CD4-positive, alpha-beta memory T cell (primary cell): ENCODE measurements at regions not wholly inside any gene's neighbourhood (a gene's known extent, or its start where the extent isn't known, plus 50 kb on each side); places are given as distances from the start of the nearest gene placed in this dataset.

Experiments used
- CTCF ChIA-PET: fragments of 350-600 bp; sonication (Branson Sonifier 250); formaldehyde crosslinking; loops from one replicate; lab custom pipeline; 2021; ENCODE audit warnings: inconsistent platforms; ENCODE audit not compliant: partially characterized antibody; lab: Charles Lee
- POLR2A ChIA-PET: fragments of 350-600 bp; sonication (Branson Sonifier 250); formaldehyde crosslinking; loops from one replicate; lab custom pipeline; 2021; ENCODE audit not compliant: partially characterized antibody; lab: Charles Lee
- DNase-seq, 5 donors: peaks; one replicate each; pipeline versions ENCODE4 v3.0.0 to v3.0.0-alpha.2; 2020 to 2022; ENCODE audit warnings: mixed read lengths in 1 of 5
- H3K27ac ChIP-seq: one replicate; pipeline ENCODE4 v1.7.0; 2013; ENCODE audit warnings: low read depth, low read length
- H3K27me3 ChIP-seq: 2 replicates; pipeline ENCODE4 v1.7.0; 2013; ENCODE audit warnings: mild to moderate bottlenecking, low read length, moderate library complexity; ENCODE audit not compliant: insufficient read depth
- H3K36me3 ChIP-seq: 2 replicates; pipeline ENCODE4 v1.7.0; 2013; ENCODE audit warnings: mild to moderate bottlenecking, low read length, moderate library complexity; ENCODE audit not compliant: insufficient read depth
- H3K4me1 ChIP-seq: 2 replicates; pipeline ENCODE4 v1.7.0; 2013; ENCODE audit warnings: mild to moderate bottlenecking, low read length, moderate library complexity; ENCODE audit not compliant: insufficient read depth
- H3K4me3 ChIP-seq, 2 donors: one replicate each; pipeline ENCODE4 v1.7.0; 2013; ENCODE audit warnings: low read length in 2 of 2, mild to moderate bottlenecking in 1 of 2
- H3K9me3 ChIP-seq, 2 donors: one replicate each; pipeline ENCODE4 v1.7.0; 2013; ENCODE audit warnings: low read length in 2 of 2, control low read depth in 1 of 2; ENCODE audit not compliant: control insufficient read depth in 1 of 2
- H3K27ac Mint-ChIP-seq, 7 donors: one replicate each; pipeline ENCODE4 v1.8.0; 2020 to 2021; ENCODE audit warnings: mixed read lengths in 7 of 7, mild to moderate bottlenecking in 6 of 7, inconsistent platforms in 3 of 7, moderate library complexity in 3 of 7
- H3K27me3 Mint-ChIP-seq, 2 donors: one replicate each; pipeline ENCODE4 v1.8.0; 2020 to 2021; ENCODE audit warnings: mixed read lengths in 2 of 2
- H3K36me3 Mint-ChIP-seq, 2 donors: one replicate each; pipeline ENCODE4 v1.8.0; 2020 to 2021; ENCODE audit warnings: mixed read lengths in 2 of 2, inconsistent platforms in 1 of 2, mild to moderate bottlenecking in 1 of 2
- H3K4me1 Mint-ChIP-seq, 4 donors: one replicate each; pipeline ENCODE4 v1.8.0; 2020 to 2021; ENCODE audit warnings: mixed read lengths in 4 of 4, mild to moderate bottlenecking in 1 of 4
- H3K4me3 Mint-ChIP-seq, 8 donors: one replicate each; pipeline ENCODE4 v1.8.0; 2020 to 2021; ENCODE audit warnings: mixed read lengths in 8 of 8, mild to moderate bottlenecking in 7 of 8, moderate library complexity in 6 of 8, inconsistent platforms in 3 of 8
- H3K9me3 Mint-ChIP-seq, 8 donors: one replicate each; pipeline ENCODE4 v1.8.0; 2020 to 2021; ENCODE audit warnings: mixed read lengths in 8 of 8, mild to moderate bottlenecking in 5 of 8, inconsistent platforms in 3 of 8, moderate library complexity in 1 of 8
- intact Hi-C: fragments of 100-400 bp; cut with micrococcal nuclease; formaldehyde crosslinking; loops from one replicate; pipeline ENCODE4 v1.15.1; 2023

DNA sequence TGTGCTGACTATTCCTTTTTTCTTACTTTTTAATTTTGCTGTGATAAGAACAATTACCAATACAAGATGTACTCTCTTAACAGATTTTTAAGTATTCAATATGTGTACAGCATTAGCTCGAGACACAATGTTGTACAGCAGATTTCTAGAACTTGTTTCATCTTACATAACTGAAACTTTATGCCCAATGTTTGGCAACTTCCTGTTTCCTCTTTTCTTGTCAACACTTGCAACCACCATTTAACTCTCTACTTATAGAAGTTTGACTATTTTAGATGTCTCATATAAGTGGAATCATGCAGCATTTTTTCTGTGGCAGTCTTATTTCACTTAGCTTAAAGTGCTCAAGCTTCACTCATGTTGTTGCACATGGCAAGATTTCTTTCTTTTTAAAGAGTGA is 1426.8 kb downstream of the SLITRK5 start:
- ChIA-PET POLR2A (no interaction called here), CTCF (no interaction called here)
- H3K27ac ChIP-seq = no peak overlapping the region
- no peaks in the 10 kb centered on the region for H3K4me1 Mint-ChIP-seq
- no peaks in the 10 kb centered on the region for H3K36me3 ChIP-seq
- intact Hi-C loops = no loop called here
- H3K9me3 Mint-ChIP-seq = peaks cover 0 to 16% (median 7%) of the 10 kb centered on the region in 8 donors
- H3K4me1 ChIP-seq = no peaks in the 10 kb centered on the region
- no peak for DNase-seq
- H3K4me3 ChIP-seq = no peak overlapping the region
- no peaks in the 10 kb centered on the region for H3K9me3 ChIP-seq
- no peaks in the 10 kb centered on the region for H3K36me3 Mint-ChIP-seq
- no peak overlapping the region for H3K4me3 Mint-ChIP-seq
- no peaks in the 10 kb centered on the region for H3K27me3 Mint-ChIP-seq
- no peaks in the 10 kb centered on the region for H3K27me3 ChIP-seq
- no peak overlapping the region for H3K27ac Mint-ChIP-seq

DNA sequence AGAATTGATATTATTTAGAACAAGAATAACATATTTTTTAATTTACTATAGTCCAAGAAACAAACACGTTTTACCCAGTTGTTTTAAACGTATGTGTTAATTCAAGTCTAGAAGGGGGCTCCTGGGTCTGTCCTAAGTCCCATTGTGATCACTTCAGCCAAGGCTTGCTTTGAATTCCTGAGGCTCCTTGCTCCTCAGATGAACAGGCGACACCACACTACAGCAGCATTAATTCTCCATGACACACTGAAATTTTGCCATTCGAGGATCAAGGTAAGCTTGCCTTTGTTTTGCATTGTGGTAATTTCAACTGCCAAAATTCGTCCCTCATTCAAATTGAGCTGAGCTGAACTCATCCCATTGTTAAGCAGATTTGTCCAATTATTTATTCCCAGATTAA is 1442.6 kb downstream of the SLITRK5 start:
- intact Hi-C loops = no loop called here
- POLR2A ChIA-PET = no interaction called here
- no peak overlapping the region for H3K27ac Mint-ChIP-seq
- CTCF ChIA-PET = no interaction called here
- Histone ChIP-seq H3K9me3 (no peaks in the 10 kb centered on the region), H3K36me3 (no peaks in the 10 kb centered on the region), H3K4me3 (no peak overlapping the region), H3K27me3 (no peaks in the 10 kb centered on the region), H3K4me1 (no peaks in the 10 kb centered on the region), H3K27ac (no peak overlapping the region)
- no peak for DNase-seq
- no peak overlapping the region for H3K4me3 Mint-ChIP-seq
- peaks cover 0 to 8% (median 2%) of the 10 kb centered on the region in 8 donors for H3K9me3 Mint-ChIP-seq
- H3K36me3 Mint-ChIP-seq = no peaks in the 10 kb centered on the region
- H3K4me1 Mint-ChIP-seq = no peaks in the 10 kb centered on the region
- H3K27me3 Mint-ChIP-seq = no peaks in the 10 kb centered on the region

DNA sequence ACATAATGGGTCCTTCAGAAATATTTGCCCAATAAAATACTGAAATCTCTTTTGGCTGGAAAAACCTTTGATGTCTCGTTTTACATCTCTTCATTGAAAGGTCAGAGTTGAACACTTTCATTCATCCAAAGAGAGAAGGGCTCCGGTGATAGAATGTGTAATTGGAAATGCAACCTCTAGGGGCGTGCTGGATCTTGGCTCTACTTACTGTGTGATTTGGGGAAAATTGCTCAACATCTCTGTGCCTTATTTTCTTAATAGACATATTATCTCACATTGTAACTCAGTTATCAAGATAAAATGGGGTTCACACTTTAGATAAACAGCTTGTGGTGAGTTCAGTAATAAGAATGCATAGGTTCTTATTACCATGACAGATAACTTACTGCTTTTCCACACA is 1444.1 kb downstream of the SLITRK5 start:
- Mint-ChIP-seq H3K9me3 (peaks cover 0 to 13% (median 6%) of the 10 kb centered on the region in 8 donors), H3K27ac (no peak overlapping the region), H3K27me3 (no peaks in the 10 kb centered on the region), H3K36me3 (no peaks in the 10 kb centered on the region), H3K4me1 (no peaks in the 10 kb centered on the region), H3K4me3 (no peak overlapping the region)
- CTCF ChIA-PET = no interaction called here
- no peak overlapping the region for H3K4me3 ChIP-seq
- POLR2A ChIA-PET = no interaction called here
- H3K27ac ChIP-seq = no peak overlapping the region
- no peaks in the 10 kb centered on the region for H3K36me3 ChIP-seq
- no peaks in the 10 kb centered on the region for H3K4me1 ChIP-seq
- intact Hi-C loops = no loop called here
- no peak for DNase-seq
- peaks cover 0 to 5% of the 10 kb centered on the region in 2 donors for H3K9me3 ChIP-seq
- H3K27me3 ChIP-seq = no peaks in the 10 kb centered on the region

DNA sequence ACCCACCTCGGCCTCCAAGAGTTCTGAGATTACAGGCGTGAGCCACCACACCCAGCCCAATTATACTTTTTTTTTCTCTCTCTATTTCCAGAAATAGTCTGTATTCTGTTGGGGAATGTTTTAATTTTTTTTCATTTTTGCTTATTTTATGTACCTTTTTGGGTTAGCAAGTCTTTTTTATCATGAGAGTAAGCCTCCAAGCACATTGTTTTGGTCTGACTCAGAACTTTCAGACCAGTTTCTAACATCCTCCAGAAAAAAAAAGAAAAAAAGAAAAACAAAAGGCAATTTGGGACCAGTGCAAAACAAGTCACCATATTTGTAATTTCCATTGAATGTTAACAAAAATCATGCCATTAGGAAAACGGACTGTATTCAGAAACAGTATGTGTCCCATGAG is 1465.5 kb downstream of the SLITRK5 start:
- Mint-ChIP-seq H3K4me1 (no peaks in the 10 kb centered on the region), H3K27ac (no peak overlapping the region), H3K27me3 (no peaks in the 10 kb centered on the region), H3K36me3 (no peaks in the 10 kb centered on the region), H3K9me3 (peaks cover 0 to 7% (median 0%) of the 10 kb centered on the region in 8 donors), H3K4me3 (no peak overlapping the region)
- POLR2A ChIA-PET = no interaction called here
- no peak for DNase-seq
- no peak overlapping the region for H3K4me3 ChIP-seq
- H3K27me3 ChIP-seq = no peaks in the 10 kb centered on the region
- no peaks in the 10 kb centered on the region for H3K9me3 ChIP-seq
- no peak overlapping the region for H3K27ac ChIP-seq
- no peaks in the 10 kb centered on the region for H3K4me1 ChIP-seq
- intact Hi-C loops = no loop called here
- CTCF ChIA-PET = no interaction called here
- H3K36me3 ChIP-seq = no peaks in the 10 kb centered on the region

DNA sequence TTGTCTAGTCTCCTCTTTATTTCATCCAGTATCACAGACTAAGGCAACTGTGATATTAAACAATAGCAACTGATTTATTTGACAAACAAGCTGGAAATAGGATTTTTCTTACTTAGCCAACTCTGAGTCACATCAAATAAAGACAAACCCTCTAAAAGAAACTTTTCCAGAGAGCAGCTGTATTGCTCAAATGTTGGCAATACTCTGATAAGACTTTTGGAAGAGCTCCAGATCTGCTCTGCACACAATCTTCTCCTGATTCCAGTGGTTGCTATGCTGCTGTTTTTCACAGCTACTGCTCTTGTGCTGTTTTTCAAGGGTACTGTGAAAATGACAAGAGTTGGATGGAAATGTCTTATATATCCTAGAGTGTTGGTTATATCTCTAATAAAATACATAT is 1479.2 kb downstream of the SLITRK5 start:
- ChIA-PET CTCF (no interaction called here), POLR2A (no interaction called here)
- no peak overlapping the region for H3K4me3 Mint-ChIP-seq
- Histone ChIP-seq H3K27me3 (no peaks in the 10 kb centered on the region), H3K36me3 (no peaks in the 10 kb centered on the region), H3K4me3 (no peak overlapping the region), H3K9me3 (no peaks in the 10 kb centered on the region), H3K27ac (no peak overlapping the region), H3K4me1 (no peaks in the 10 kb centered on the region)
- peaks cover 0 to 18% (median 9%) of the 10 kb centered on the region in 8 donors for H3K9me3 Mint-ChIP-seq
- H3K36me3 Mint-ChIP-seq = no peaks in the 10 kb centered on the region
- H3K4me1 Mint-ChIP-seq = no peaks in the 10 kb centered on the region
- intact Hi-C loops = no loop called here
- no peaks in the 10 kb centered on the region for H3K27me3 Mint-ChIP-seq
- H3K27ac Mint-ChIP-seq = no peak overlapping the region
- no peak for DNase-seq

DNA sequence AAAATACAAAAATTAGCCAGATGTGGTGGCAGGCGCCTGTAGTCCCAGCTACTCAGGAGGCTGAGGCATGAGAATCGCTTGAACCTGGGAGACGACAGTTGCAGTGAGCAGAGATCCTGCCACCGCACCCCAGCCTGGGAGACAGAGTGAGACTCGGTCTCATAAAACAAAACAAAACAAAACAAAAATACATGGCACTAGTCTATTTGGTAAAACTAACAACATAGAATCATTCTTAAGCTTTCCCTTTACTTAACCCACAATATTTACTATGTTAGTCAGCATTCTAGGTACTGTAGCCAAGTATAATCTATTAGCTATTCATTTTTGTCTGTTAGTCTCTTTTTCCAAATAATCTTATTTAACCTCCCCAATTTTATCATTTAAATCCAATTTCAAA is 1482.8 kb downstream of the SLITRK5 start:
- H3K27ac Mint-ChIP-seq = no peak overlapping the region

DNA sequence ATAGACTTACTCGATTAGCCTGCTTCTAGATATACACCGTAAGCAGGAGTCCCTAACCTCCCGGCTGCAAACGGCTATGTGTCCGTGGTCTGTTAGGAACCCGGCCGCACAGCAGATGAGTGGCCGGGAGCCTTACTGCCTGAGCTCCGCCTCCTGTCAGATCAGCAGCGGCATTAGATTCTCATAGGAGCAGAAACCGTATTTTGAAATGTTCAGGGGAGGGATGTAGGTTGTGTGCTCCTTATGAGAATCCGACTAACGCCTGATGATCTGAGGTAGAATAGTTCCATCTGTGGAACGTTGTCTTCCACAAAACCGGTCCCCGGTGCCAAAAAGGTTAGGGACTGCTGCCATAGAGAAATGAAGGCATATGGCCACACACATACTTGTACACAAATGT is 1491.9 kb downstream of the SLITRK5 start:
- H3K9me3 ChIP-seq = peaks cover 0 to 4% of the 10 kb centered on the region in 2 donors
- intact Hi-C loops = no loop called here
- ChIA-PET POLR2A (no interaction called here), CTCF (no interaction called here)
- no peak overlapping the region for H3K4me3 ChIP-seq
- Mint-ChIP-seq H3K27ac (no peak overlapping the region), H3K27me3 (no peaks in the 10 kb centered on the region), H3K4me1 (no peaks in the 10 kb centered on the region), H3K36me3 (no peaks in the 10 kb centered on the region), H3K9me3 (peaks cover 2 to 16% (median 9%) of the 10 kb centered on the region in 8 donors), H3K4me3 (no peak overlapping the region)
- no peaks in the 10 kb centered on the region for H3K4me1 ChIP-seq
- H3K36me3 ChIP-seq = no peaks in the 10 kb centered on the region
- no peak overlapping the region for H3K27ac ChIP-seq
- no peaks in the 10 kb centered on the region for H3K27me3 ChIP-seq
- DNase-seq = no peak

More for the DNA sequence above, 1482.8 kb downstream of the SLITRK5 start:
- Mint-ChIP-seq H3K36me3 (no peaks in the 10 kb centered on the region), H3K4me1 (no peaks in the 10 kb centered on the region), H3K4me3 (no peak overlapping the region), H3K9me3 (peaks cover 0 to 19% (median 10%) of the 10 kb centered on the region in 8 donors), H3K27me3 (no peaks in the 10 kb centered on the region)
- H3K4me1 ChIP-seq = no peaks in the 10 kb centered on the region
- no peak overlapping the region for H3K27ac ChIP-seq
- H3K27me3 ChIP-seq = no peaks in the 10 kb centered on the region
- intact Hi-C loops = no loop called here
- ChIA-PET CTCF (no interaction called here), POLR2A (no interaction called here)
- H3K4me3 ChIP-seq = no peak overlapping the region
- no peaks in the 10 kb centered on the region for H3K9me3 ChIP-seq
- DNase-seq = no peak
- no peaks in the 10 kb centered on the region for H3K36me3 ChIP-seq

DNA sequence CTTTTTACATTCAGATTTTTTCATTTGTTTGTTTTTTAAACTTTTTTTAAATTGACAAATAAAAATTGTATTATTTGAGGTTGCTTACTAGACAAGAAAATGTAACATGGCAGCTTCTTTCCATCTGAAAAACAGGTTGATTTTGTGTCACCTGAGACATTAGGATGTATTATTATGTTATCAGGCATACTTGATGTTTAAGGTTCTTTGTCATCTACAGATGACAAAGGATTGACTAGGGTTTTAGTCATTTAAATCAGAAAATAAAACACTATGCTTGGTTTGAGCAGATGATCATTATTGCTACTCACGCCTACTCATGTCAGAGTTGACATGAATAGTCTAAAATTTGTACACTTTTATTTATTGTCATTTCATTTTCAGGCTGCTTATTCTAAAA is 1494.5 kb downstream of the SLITRK5 start:
- H3K27me3 ChIP-seq = no peaks in the 10 kb centered on the region
- H3K36me3 ChIP-seq = no peaks in the 10 kb centered on the region
- CTCF ChIA-PET = no interaction called here
- no peaks in the 10 kb centered on the region for H3K36me3 Mint-ChIP-seq
- H3K27ac ChIP-seq = no peak overlapping the region
- H3K4me3 ChIP-seq = no peak overlapping the region
- no peak overlapping the region for H3K4me3 Mint-ChIP-seq
- POLR2A ChIA-PET = no interaction called here
- no peak for DNase-seq
- no peaks in the 10 kb centered on the region for H3K27me3 Mint-ChIP-seq
- H3K4me1 Mint-ChIP-seq = no peaks in the 10 kb centered on the region
- no peaks in the 10 kb centered on the region for H3K4me1 ChIP-seq
- H3K9me3 Mint-ChIP-seq = peaks cover under 1 to 10% (median 5%) of the 10 kb centered on the region in 8 donors
- peaks cover 0 to 4% of the 10 kb centered on the region in 2 donors for H3K9me3 ChIP-seq
- intact Hi-C loops = no loop called here
- no peak overlapping the region for H3K27ac Mint-ChIP-seq
